ENCODE measurements at regions not wholly inside any gene's neighbourhood (a gene's known extent, or its start where the extent isn't known, plus 50 kb on each side); places are given as distances from the start of the nearest gene placed in this dataset.

DNA sequence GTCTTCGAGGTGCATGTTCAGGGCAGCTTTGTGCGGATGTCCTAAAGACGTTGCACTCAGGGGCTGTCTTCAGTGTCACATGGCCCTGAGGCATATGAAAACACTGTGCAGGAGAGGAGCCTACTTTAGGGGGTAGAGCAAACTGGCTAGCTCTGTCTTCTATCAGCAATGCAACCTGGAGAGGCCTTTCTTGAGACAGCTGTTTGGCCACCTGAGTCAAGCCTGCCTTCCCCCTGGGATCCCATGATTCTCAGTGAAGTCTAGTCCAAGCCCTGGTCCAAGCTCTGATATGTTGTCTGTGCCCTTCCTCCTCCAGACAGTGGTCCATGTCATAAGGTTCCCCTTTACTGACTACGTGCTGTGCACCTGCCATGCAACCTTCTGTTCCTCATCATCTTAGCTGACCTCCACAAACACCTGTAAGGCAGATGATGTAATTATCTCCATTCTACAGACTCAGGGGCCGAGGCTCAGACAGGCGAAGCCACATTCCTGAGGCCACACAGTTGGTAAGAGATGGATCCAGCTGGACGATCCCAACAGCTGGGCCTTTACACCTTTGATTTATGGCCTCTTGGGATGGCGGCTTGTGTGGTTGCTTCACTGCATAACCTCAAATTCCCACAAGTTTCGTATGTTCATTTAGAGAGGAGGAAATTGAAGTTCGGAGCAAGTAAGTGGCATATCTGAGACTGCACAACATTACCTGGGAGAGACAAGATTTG is 109.9 kb downstream of the COPS8 start:
- ATAC-seq (ENCODE audit: low FRiP score) (no peak), DNase-seq (ENCODE audit: low spot score) (no peak)

DNA sequence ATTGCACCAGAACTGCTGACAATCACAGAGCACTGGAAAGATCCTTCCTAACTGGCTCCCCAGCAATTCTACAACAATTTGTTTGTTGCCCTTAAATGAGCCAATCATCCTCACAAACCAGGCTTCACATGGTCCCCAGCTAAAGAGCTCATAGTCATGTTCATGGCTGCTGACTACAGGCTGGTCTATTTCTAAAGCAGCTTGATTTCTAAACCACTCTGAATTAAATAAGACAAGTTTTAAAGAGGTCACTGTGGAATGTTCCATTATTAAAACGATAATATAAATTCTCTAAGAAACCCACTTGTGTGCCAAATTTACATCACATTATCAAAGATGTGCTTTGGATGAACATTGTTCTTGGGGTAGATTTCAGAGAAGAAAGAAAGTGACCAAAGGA is 110.7 kb downstream of the COPS8 start:
- DNase-seq (ENCODE audit: low spot score) (no peak), ATAC-seq (ENCODE audit: low FRiP score) (no peak)
- TF ChIP-seq, protein P1, sequence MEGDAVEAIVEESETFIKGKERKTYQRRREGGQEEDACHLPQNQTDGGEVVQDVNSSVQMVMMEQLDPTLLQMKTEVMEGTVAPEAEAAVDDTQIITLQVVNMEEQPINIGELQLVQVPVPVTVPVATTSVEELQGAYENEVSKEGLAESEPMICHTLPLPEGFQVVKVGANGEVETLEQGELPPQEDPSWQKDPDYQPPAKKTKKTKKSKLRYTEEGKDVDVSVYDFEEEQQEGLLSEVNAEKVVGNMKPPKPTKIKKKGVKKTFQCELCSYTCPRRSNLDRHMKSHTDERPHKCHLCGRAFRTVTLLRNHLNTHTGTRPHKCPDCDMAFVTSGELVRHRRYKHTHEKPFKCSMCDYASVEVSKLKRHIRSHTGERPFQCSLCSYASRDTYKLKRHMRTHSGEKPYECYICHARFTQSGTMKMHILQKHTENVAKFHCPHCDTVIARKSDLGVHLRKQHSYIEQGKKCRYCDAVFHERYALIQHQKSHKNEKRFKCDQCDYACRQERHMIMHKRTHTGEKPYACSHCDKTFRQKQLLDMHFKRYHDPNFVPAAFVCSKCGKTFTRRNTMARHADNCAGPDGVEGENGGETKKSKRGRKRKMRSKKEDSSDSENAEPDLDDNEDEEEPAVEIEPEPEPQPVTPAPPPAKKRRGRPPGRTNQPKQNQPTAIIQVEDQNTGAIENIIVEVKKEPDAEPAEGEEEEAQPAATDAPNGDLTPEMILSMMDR (IDR thresholded peaks at IDR 0.05): no peak

More for the DNA sequence above, 109.9 kb downstream of the COPS8 start:
- TF ChIP-seq, protein P1 (IDR thresholded peaks at IDR 0.05): no peak

DNA sequence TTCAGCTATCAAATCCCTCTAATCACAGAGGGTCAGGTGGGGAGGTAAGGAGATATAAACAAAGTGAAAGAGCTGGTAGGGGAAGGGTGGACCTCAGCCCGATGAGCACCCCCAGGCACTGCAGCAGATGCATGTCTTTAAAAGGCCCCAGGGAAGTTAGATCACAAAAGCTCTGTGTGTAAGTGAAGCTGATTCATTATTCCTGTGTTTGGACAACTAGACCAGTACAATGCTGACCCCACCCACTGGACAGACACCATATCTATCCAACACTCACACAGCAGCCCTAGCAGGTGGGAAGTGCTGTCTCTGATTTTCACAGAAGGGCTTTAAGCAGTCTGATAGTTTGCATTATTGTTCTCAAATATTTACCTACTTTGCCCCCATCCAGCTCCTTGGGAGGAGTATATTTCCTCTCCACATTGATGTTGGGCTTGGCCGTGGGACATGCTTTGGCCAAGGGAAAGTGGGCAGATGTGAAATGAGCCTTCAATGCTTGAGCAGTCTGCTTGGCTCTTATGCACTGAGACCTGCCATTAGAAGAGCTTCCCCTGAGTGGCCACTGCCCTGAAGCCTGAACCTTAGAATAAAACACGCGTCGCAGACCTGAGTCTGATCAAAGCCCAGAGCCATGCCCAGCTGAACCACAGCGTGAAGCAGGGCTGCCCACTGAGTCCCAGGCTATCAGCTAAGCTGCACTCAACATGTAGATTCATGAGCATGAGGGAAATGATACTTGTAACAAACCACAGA is 111.4 kb downstream of the COPS8 start:
- no peak for ATAC-seq (ENCODE audit: low FRiP score)
- no peak for DNase-seq (ENCODE audit: low spot score)
- TF ChIP-seq, protein P1 (IDR thresholded peaks at IDR 0.05): no peak

DNA sequence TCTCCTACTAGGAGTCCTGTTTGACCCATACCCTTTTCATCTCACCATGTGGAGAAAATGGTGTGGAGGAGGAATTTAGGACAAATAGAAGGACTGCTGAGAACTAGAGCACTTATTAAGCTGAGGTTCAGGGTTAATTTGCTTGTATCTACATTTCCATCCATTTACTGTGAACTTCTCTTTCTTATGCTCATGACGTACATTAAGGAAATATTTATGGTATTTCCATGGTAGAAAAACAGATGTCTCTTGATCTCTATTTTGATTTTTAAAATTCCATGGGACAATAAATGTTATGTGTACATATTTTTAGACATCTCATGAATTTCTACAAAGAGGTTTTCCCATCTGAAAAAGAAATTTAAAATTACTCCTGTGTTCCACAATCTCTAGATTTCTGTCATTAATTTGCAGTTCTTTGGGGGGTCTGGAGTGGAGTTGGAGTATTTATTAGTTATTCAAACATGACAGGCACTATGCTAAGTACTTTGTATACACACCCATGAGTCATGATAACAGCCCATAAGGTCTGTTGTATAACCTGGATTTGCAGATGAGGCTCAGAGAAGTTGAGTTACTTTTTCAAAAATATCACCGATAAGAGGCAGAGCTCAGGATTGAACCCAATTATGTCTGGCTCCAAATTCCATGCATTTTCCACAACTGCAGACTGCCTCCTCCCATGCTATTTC is 112.6 kb downstream of the COPS8 start:
- DNase-seq (ENCODE audit: low spot score) (no peak), ATAC-seq (ENCODE audit: low FRiP score) (no peak)
- TF ChIP-seq, protein P1 (IDR thresholded peaks at IDR 0.05): no peak

DNA sequence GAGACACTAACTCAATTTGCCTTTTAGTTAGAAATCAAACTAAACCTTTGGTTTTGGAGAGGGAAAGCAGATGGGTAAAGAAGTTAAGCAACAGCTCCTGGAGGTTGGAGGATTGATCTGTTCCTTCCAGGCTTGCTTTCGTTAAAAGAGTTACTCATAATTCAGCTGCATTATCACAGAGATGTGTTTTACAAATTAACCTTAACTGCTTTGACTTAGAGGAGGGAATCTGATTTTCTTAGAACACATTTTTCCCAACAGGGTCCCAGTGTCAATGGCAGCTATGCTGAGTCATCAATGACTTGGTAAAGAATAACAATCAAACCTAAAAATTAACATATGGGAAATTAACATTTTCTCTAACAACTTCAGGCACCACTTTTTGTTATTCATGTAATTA is 113.4 kb downstream of the COPS8 start:
- ATAC-seq (ENCODE audit: low FRiP score): no peak
- TF ChIP-seq, protein P1 (IDR thresholded peaks at IDR 0.05): no peak
- no peak for DNase-seq (ENCODE audit: low spot score)

DNA sequence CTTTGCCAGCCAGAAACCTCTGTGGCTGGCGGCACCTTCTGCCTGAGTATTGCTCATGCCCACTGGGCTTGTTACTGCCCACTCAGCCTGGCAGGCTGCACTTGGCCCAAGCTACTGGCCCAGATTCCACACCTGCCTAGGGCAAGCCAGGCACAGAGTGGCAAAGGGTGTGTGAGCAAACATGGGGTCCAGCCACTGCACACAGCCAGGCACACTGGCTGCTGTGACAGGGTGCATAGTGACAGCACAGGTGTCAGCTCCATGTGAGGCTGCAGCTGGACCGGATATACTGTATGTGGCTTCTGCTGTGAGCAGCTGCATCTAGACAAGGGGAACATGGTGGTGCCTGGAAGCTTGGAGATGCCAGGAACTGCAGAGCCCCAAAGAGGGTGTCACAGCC is 113.9 kb downstream of the COPS8 start:
- ATAC-seq (ENCODE audit: low FRiP score) (no peak), DNase-seq (ENCODE audit: low spot score) (no peak)
- TF ChIP-seq, protein P1 (IDR thresholded peaks at IDR 0.05): no peak
